ENCODE measurements at regions not wholly inside any gene's neighbourhood (a gene's known extent, or its start where the extent isn't known, plus 50 kb on each side); places are given as distances from the start of the nearest gene placed in this dataset.
A peak's percentile ranks its signal among the peaks of the same experiment; 100 is the strongest.

- H3K18ac ChIP-seq (ENCODE audit: insufficient read length, low read depth, low read length), result no peak overlapping the region
- WGBS (ENCODE audit: extremely low coverage, insufficient read length, low lambda C conversion rate), result no CpG with 5 or more reads among the region's 7 CpGs
- H2AK5ac ChIP-seq (ENCODE audit: insufficient read length, low read length), result no peak overlapping the region
- H3T11ph ChIP-seq (ENCODE audit: low read length), result no peak overlapping the region
- H3K4me2 ChIP-seq (ENCODE audit: insufficient read depth, insufficient read length, low read length), result no peak overlapping the region
- Mint-ChIP-seq H3K27ac (0 out of 7 replicates have a peak overlapping the region, but pooled peaks of 1 of the 3 experiments have one; percentile 12), H3K4me1 (no peaks in the 10 kb centered on the region), H3K9me3 (peaks cover 0 to 3% of the 10 kb centered on the region in 2 experiments; a peak in 2 of 5 replicates), H3K27me3 (ENCODE audit: low read depth) (no peaks in the 10 kb centered on the region), H3K36me3 (ENCODE audit: insufficient read depth in 1 of 3, low read depth in 3 of 3) (no peaks in the 10 kb centered on the region), H3K4me3 (no peak overlapping the region)
- H2BK15ac ChIP-seq (ENCODE audit: low read depth, low read length), result no peak overlapping the region
- H3K79me1 ChIP-seq (ENCODE audit: insufficient read depth, low read depth, low read length, poor library complexity, severe bottlenecking), result no peaks in the 10 kb centered on the region
- no peak overlapping the region for H2BK20ac ChIP-seq (ENCODE audit: low read depth, low read length, poor library complexity, severe bottlenecking)
- no peak overlapping the region for H3K23ac ChIP-seq (ENCODE audit: insufficient read length, low read depth, low read length)
- no peak overlapping the region for H2AFZ ChIP-seq (ENCODE audit: low read length)
- no peaks in the 10 kb centered on the region for H3K27me3 ChIP-seq (ENCODE audit: insufficient read depth, low read length)
- no peak overlapping the region for H2BK12ac ChIP-seq (ENCODE audit: insufficient read length, low read depth, low read length)
- H4K91ac ChIP-seq (ENCODE audit: insufficient read length, low read depth, low read length), result no peak overlapping the region
- H2BK5ac ChIP-seq (ENCODE audit: insufficient read length, low read length), result no peak overlapping the region
- no peaks in the 10 kb centered on the region for H3K4me1 ChIP-seq (ENCODE audit: insufficient read depth, low read length)
- H3K14ac ChIP-seq (ENCODE audit: insufficient read depth, low read length), result no peak overlapping the region
- no peak for DNase-seq
- no peak overlapping the region for H3K27ac ChIP-seq (ENCODE audit: insufficient read length, low read depth, low read length)
- H3K4ac ChIP-seq (ENCODE audit: low read depth, low read length), result no peak overlapping the region
- no peak overlapping the region for H3K56ac ChIP-seq (ENCODE audit: insufficient read length, low read depth, low read length)
- no peaks in the 10 kb centered on the region for H3K9me3 ChIP-seq (ENCODE audit: control insufficient read depth, low read depth, low read length)
- H4K5ac ChIP-seq (ENCODE audit: insufficient read length, low read depth, low read length), result no peak overlapping the region
- H3K9ac ChIP-seq (ENCODE audit: extremely low read depth, insufficient read length, low read length), result no peak overlapping the region
- H2BK120ac ChIP-seq (ENCODE audit: low read depth, low read length, poor library complexity, severe bottlenecking), result no peak overlapping the region
- no peaks in the 10 kb centered on the region for H4K20me1 ChIP-seq (ENCODE audit: control insufficient read depth, insufficient read depth, insufficient read length)
- no peak overlapping the region for H4K8ac ChIP-seq (replicated peaks; ENCODE audit: insufficient read length, low read depth, low read length)
- no peaks in the 10 kb centered on the region for H3K79me2 ChIP-seq (ENCODE audit: insufficient read depth, low read length)
- H3K23me2 ChIP-seq (ENCODE audit: insufficient read length, low read depth, low read length, poor library complexity, severe bottlenecking), result no peaks in the 10 kb centered on the region
- no peak for TF ChIP-seq CTCF (conservative IDR thresholded peaks at IDR 0.05)
Measured at GRCh38 chr3:190773948-190774347, 88.5 kb downstream of the GMNC start.
